HEK293 (cell line): ENCODE measurements at regions not wholly inside any gene's neighbourhood (a gene's known extent, or its start where the extent isn't known, plus 50 kb on each side); places are given as distances from the start of the nearest gene placed in this dataset.

Experiments
- TF ChIP-seq, protein P1 (sequence below): fragments of 450-650 bp; IDR thresholded peaks from 2 replicates; pipeline ENCODE4 v1.5.1; 2018; ENCODE audit warnings: missing biosample characterization, missing genetic modification characterization

DNA sequence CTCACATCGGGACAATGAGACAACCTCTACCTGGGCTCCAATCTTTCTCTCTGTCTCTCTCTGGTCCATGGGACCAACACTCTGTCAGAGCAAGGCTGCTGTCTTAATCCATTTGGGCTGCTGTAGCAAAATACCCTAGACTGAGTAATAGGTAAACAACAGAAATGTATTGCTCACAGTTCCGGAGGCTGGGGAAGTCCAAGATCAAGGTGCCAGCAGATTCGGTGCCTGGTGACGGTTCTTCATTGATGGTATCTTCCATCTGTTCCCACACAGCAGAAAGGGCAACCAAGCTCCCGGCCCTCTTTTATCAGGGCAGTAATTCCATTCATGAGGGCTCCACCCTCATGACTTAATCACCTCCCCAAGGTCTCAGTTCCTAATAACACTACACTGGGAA, 61.3 kb upstream of the SPOCK1 start (continued):
- TF ChIP-seq, protein P1, sequence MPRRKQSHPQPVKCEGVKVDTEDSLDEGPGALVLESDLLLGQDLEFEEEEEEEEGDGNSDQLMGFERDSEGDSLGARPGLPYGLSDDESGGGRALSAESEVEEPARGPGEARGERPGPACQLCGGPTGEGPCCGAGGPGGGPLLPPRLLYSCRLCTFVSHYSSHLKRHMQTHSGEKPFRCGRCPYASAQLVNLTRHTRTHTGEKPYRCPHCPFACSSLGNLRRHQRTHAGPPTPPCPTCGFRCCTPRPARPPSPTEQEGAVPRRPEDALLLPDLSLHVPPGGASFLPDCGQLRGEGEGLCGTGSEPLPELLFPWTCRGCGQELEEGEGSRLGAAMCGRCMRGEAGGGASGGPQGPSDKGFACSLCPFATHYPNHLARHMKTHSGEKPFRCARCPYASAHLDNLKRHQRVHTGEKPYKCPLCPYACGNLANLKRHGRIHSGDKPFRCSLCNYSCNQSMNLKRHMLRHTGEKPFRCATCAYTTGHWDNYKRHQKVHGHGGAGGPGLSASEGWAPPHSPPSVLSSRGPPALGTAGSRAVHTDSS (tag by site-specific recombination): no peak
